CD14-positive monocyte (primary cell): ENCODE measurements at regions not wholly inside any gene's neighbourhood (a gene's known extent, or its start where the extent isn't known, plus 50 kb on each side); places are given as distances from the start of the nearest gene placed in this dataset.

Experiments used
- DNase-seq, 3 donors: peaks; one replicate each; pipeline ENCODE4 v3.0.0-alpha.2; 2011 to 2022
- H2AFZ ChIP-seq: 2 replicates; pipeline ENCODE4 v1.6.0; 2012; ENCODE audit warnings: mild to moderate bottlenecking, low read depth, low read length, inconsistent platforms; ENCODE audit not compliant: insufficient read depth, poor library complexity, severe bottlenecking
- H3K27ac ChIP-seq, 2 donors: 1 replicate in 1 of 2; 2 replicates in 1 of 2; pipeline ENCODE4 v1.5.1; 2012 to 2013; ENCODE audit warnings: low read length in 2 of 2, control low read depth in 1 of 2, inconsistent platforms in 1 of 2, low read depth in 1 of 2, mild to moderate bottlenecking in 1 of 2
- H3K27me3 ChIP-seq, 2 donors: one replicate each; pipeline versions ENCODE4 v1.6.0 to v1.6.1; 2011 to 2013; ENCODE audit warnings: low read length in 2 of 2; ENCODE audit not compliant: control insufficient read depth in 2 of 2, insufficient read depth in 2 of 2
- H3K36me3 ChIP-seq, 2 donors: replicated peaks in 1 of 2; 1 replicate in 1 of 2; 2 replicates in 1 of 2; pipeline versions ENCODE4 v1.5.1 to v1.6.1; 2012 to 2013; ENCODE audit warnings: low read length in 2 of 2, control low read depth in 1 of 2, inconsistent platforms in 1 of 2, mild to moderate bottlenecking in 1 of 2; ENCODE audit not compliant: insufficient read depth in 2 of 2, control insufficient read depth in 1 of 2
- H3K4me1 ChIP-seq, 2 donors: 1 replicate in 1 of 2; 2 replicates in 1 of 2; pipeline versions ENCODE4 v1.5.1 to v1.6.1; 2012 to 2013; ENCODE audit warnings: low read length in 2 of 2, control low read depth in 1 of 2, inconsistent platforms in 1 of 2, mild to moderate bottlenecking in 1 of 2, moderate library complexity in 1 of 2; ENCODE audit not compliant: insufficient read depth in 2 of 2, control insufficient read depth in 1 of 2
- H3K4me2 ChIP-seq: replicated peaks from 2 replicates; pipeline ENCODE3; 2012; ENCODE audit warnings: low read length, moderate library complexity, mild to moderate bottlenecking; ENCODE audit not compliant: poor library complexity, severe bottlenecking; ENCODE audit errors: extremely low read depth
- H3K4me3 ChIP-seq, 3 experiments: fragments of 200-600 bp in 1 of 3; sonication (generic) in 1 of 3; replicated peaks in 1 of 3; 1 replicate in 2 of 3; 2 replicates in 1 of 3; pipeline ENCODE4 v1.5.1; 2011 to 2013; ENCODE audit warnings: low read length in 3 of 3, mild to moderate bottlenecking in 3 of 3, control low read depth in 2 of 3, low read depth in 2 of 3, inconsistent platforms in 1 of 3, moderate library complexity in 1 of 3
- H3K79me2 ChIP-seq: 2 replicates; pipeline ENCODE4 v1.6.0; 2012; ENCODE audit warnings: mild to moderate bottlenecking, control low read depth, inconsistent platforms, low read length, moderate library complexity; ENCODE audit not compliant: insufficient read depth
- H3K9ac ChIP-seq: 2 replicates; pipeline ENCODE4 v1.6.0; 2017; ENCODE audit warnings: low read length, mild to moderate bottlenecking; ENCODE audit not compliant: insufficient read depth, poor library complexity, severe bottlenecking
- H3K9me3 ChIP-seq, 2 donors: replicated peaks in 1 of 2; 1 replicate in 1 of 2; 2 replicates in 1 of 2; pipeline versions ENCODE4 v1.5.1 to v1.6.1; 2012 to 2013; ENCODE audit warnings: low read length in 2 of 2, control low read depth in 1 of 2; ENCODE audit not compliant: control insufficient read depth in 1 of 2, insufficient read depth in 1 of 2
- H4K20me1 ChIP-seq: 2 replicates; pipeline ENCODE4 v1.6.0; 2012; ENCODE audit warnings: mild to moderate bottlenecking, low read length, control low read depth, moderate library complexity; ENCODE audit not compliant: insufficient read depth
- H3K27ac Mint-ChIP-seq, 7 donors: one replicate each; pipeline ENCODE4 v1.8.0; 2020; ENCODE audit warnings: mild to moderate bottlenecking in 7 of 7, mixed read lengths in 7 of 7, moderate library complexity in 6 of 7, inconsistent platforms in 2 of 7
- H3K27me3 Mint-ChIP-seq, 3 donors: one replicate each; pipeline ENCODE4 v1.8.0; 2021 to 2022; ENCODE audit warnings: low read depth in 3 of 3, mild to moderate bottlenecking in 3 of 3, mixed read lengths in 3 of 3, moderate library complexity in 3 of 3, inconsistent platforms in 1 of 3
- H3K36me3 Mint-ChIP-seq, 2 donors: one replicate each; pipeline ENCODE4 v1.8.0; 2020; ENCODE audit warnings: mixed read lengths in 2 of 2, inconsistent platforms in 1 of 2, mild to moderate bottlenecking in 1 of 2
- H3K4me1 Mint-ChIP-seq: one replicate; pipeline ENCODE4 v1.8.0; 2020; ENCODE audit warnings: mild to moderate bottlenecking, mixed read lengths
- H3K4me3 Mint-ChIP-seq, 2 donors: one replicate each; pipeline ENCODE4 v1.8.0; 2020; ENCODE audit warnings: mild to moderate bottlenecking in 2 of 2, mixed read lengths in 2 of 2, moderate library complexity in 1 of 2
- H3K9me3 Mint-ChIP-seq, 7 donors: one replicate each; pipeline ENCODE4 v1.8.0; 2020 to 2022; ENCODE audit warnings: mixed read lengths in 7 of 7, mild to moderate bottlenecking in 6 of 7, moderate library complexity in 6 of 7, inconsistent platforms in 2 of 7
- WGBS: methylation state at CpG from one replicate; pipeline ENCODE4 v1.1.5; 2013; ENCODE audit warnings: missing lambda C conversion rate; ENCODE audit not compliant: insufficient coverage; 5-methylcytosine and 5-hydroxymethylcytosine counted together
- intact Hi-C, 2 donors: fragments of 100-400 bp; cut with micrococcal nuclease; formaldehyde crosslinking; loops; one replicate each; pipeline versions ENCODE4 v1.15.0 to v1.15.1; 2023
- TF ChIP-seq, protein P1 (sequence below): fragments of 200-600 bp; IDR thresholded peaks from one replicate; pipeline ENCODE4 v1.8.0; 2022; ENCODE audit warnings: antibody characterized with exemption, mild to moderate bottlenecking

DNA sequence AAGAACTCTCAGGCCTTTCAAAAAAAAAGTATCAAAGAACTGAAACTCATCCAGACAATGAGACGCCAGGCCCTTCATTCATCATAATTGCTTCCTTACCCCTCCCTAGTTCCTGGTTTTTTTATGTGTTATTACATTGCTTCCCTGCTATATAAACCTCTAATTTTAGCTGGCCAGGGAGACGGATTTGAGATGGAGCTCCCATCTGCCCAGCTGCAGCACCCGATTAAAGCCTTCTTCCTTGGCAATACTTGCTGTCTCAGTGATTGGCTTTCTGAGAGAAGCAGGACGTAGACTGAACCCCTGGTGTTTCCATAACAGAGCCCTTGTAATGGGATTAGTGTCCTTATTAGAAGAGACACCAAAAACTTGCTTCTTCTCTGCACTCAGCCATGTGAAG is 62.4 kb downstream of the BARX1 start:
- H3K9me3 Mint-ChIP-seq, result peaks cover 4 to 34% (median 22%) of the 10 kb centered on the region in 7 donors
- Histone ChIP-seq H3K4me1 (no peaks in the 10 kb centered on the region), H4K20me1 (no peaks in the 10 kb centered on the region), H3K9ac (no peak overlapping the region), H3K9me3 (peaks cover 11 to 28% of the 10 kb centered on the region in 2 donors), H2AFZ (no peak overlapping the region), H3K27me3 (no peaks in the 10 kb centered on the region), H3K4me3 (no peak overlapping the region), H3K79me2 (no peaks in the 10 kb centered on the region), H3K27ac (no peak overlapping the region), H3K4me2 (no peak overlapping the region), H3K36me3 (no peaks in the 10 kb centered on the region)
- no peaks in the 10 kb centered on the region for H3K4me1 Mint-ChIP-seq
- WGBS, result 100% methylated on average over 2 of the region's 4 CpGs
- no peak overlapping the region for H3K27ac Mint-ChIP-seq
- intact Hi-C loops, result no loop called here
- TF ChIP-seq, protein P1, sequence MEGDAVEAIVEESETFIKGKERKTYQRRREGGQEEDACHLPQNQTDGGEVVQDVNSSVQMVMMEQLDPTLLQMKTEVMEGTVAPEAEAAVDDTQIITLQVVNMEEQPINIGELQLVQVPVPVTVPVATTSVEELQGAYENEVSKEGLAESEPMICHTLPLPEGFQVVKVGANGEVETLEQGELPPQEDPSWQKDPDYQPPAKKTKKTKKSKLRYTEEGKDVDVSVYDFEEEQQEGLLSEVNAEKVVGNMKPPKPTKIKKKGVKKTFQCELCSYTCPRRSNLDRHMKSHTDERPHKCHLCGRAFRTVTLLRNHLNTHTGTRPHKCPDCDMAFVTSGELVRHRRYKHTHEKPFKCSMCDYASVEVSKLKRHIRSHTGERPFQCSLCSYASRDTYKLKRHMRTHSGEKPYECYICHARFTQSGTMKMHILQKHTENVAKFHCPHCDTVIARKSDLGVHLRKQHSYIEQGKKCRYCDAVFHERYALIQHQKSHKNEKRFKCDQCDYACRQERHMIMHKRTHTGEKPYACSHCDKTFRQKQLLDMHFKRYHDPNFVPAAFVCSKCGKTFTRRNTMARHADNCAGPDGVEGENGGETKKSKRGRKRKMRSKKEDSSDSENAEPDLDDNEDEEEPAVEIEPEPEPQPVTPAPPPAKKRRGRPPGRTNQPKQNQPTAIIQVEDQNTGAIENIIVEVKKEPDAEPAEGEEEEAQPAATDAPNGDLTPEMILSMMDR, result no peak
- H3K27me3 Mint-ChIP-seq, result peaks cover 3 to 5% (median 3%) of the 10 kb centered on the region in 3 donors
- no peak overlapping the region for H3K4me3 Mint-ChIP-seq
- no peaks in the 10 kb centered on the region for H3K36me3 Mint-ChIP-seq
- DNase-seq, result no peak

DNA sequence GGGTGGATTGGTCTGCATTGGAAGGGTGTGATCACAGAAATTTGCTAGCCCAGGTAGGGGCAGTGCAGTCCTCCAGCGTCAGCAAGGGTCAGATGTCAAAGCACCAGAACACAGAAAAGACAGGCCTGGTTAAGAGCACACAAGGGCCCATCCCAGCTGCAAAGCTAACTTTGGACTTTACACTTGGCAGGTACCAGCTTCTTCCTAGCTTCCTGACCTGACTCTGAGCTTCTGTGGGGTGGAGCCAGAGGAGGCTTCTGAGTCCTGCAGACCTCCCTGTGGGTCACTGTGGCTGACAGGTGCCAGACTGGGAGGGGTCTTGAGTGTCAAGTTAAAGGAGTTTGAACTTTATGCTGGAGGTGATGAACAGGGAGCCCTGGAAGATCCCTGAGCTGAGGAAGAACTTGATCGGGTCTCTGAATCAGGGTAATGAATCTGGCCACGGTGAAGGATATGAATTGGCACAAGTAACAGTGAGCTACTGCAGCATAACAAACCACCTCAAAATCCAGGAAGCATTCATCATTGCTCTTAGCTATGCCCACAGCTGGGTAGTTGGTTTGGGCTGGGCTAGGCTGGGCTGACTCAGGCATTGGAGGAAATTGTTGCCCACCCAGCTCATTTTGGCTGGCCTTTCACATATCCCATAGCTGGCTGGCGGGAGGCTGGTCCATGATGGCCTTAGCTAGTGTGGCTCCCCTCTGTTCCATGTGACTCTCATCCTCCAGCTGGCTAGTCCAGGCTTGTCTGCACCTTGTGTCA is 63.4 kb downstream of the BARX1 start:
- Histone ChIP-seq H2AFZ (no peak overlapping the region), H3K4me1 (no peaks in the 10 kb centered on the region), H3K27me3 (no peaks in the 10 kb centered on the region), H3K79me2 (no peaks in the 10 kb centered on the region), H3K9me3 (peaks cover 11 to 28% of the 10 kb centered on the region in 2 donors), H3K36me3 (no peaks in the 10 kb centered on the region), H3K27ac (no peak overlapping the region), H3K4me2 (no peak overlapping the region), H3K9ac (no peak overlapping the region), H4K20me1 (no peaks in the 10 kb centered on the region), H3K4me3 (no peak overlapping the region)
- intact Hi-C loops, result no loop called here
- 94% methylated on average over 2 of the region's 4 CpGs for WGBS
- no peaks in the 10 kb centered on the region for H3K4me1 Mint-ChIP-seq
- peaks cover 5 to 8% (median 7%) of the 10 kb centered on the region in 3 donors for H3K27me3 Mint-ChIP-seq
- H3K4me3 Mint-ChIP-seq, result no peak overlapping the region
- H3K9me3 Mint-ChIP-seq, result peaks cover 4 to 36% (median 22%) of the 10 kb centered on the region in 7 donors
- H3K27ac Mint-ChIP-seq, result no peak overlapping the region
- H3K36me3 Mint-ChIP-seq, result no peaks in the 10 kb centered on the region
- TF ChIP-seq, protein P1, result no peak
- no peak for DNase-seq
